NCI-H2107 (cell line): ENCODE measurements at regions not wholly inside any gene's neighbourhood (a gene's known extent, or its start where the extent isn't known, plus 50 kb on each side); places are given as distances from the start of the nearest gene placed in this dataset.

Experiments
- DNase-seq: peaks from one replicate; lab custom pipeline; 2025; lab: John Stamatoyannopoulos, UW

GRCh38 chr12:59839514-59839913, 243.7 kb downstream of the SLC16A7 start:
- DNase-seq = no peak

DNA sequence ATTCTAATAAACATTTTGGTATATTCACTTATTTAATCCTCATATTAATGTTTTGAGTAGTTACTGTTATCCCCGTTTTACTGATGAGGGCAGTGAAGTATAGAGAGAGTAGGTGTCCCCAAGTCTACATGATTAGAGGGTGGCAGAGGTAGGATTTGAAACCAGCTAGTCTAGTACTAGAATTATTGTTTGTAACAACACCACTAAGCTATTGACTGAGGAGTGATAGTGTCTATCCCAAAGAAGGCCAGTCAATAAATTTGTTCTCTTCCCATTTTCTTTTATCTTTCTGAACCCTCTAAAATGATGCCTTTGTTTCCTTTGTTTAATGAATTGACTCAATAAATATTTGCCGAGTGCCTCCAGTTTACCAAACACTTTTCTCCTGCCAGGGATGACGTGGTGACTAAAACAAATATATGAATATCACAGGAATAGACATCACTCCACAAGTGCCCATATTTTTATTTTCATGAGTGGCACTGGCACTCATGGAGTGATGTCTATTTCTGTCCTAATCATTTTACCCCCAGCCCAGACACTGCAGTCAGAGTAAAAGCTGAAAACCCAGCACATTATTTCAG, 247.5 kb downstream of the SLC16A7 start:
- no peak for DNase-seq

DNA sequence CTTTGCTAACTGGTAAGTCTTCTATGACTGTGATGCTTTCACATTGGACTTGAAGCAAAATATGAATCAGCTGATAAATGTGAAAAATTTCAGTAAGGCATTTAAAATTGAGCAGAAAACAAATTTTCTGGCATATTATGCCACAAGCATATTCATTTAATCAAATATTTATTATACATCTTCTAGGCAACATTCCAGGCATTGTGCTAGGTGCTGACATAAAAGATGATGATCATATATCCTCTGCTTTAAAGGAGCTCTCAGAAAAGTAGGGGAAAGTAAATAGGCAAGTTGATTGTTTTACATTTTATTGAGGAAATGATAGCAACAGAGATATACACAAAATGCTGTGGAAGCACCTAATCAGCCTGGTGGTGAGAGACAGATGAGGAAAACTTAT, 248.9 kb downstream of the SLC16A7 start:
- no peak for DNase-seq

GRCh38 chr12:59845293-59845692, 249.5 kb downstream of the SLC16A7 start:
- DNase-seq = no peak

GRCh38 chr12:59847127-59847526, 251.3 kb downstream of the SLC16A7 start:
- no peak for DNase-seq

DNA sequence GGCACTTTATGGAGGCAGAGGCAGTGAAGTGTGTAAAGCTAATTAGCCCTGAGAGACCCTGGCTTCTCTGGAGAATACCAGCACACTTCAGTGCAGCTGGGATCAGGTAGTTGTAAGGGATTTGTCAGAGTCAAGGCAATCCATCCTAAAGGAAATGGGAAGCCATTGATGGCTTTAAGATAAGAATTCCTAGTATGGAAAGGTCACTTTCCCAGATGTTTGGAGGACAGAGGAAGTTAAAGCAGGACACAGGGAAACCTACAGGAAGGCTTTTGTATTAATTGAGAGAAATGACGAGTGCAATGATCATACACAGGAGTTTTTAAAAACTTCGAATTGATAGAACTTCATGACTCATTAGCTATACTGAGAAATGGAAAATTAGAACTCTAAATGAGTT, 254.4 kb downstream of the SLC16A7 start:
- no peak for DNase-seq

GRCh38 chr12:59858508-59859170, 262.8 kb downstream of the SLC16A7 start:
- no peak for DNase-seq

DNA sequence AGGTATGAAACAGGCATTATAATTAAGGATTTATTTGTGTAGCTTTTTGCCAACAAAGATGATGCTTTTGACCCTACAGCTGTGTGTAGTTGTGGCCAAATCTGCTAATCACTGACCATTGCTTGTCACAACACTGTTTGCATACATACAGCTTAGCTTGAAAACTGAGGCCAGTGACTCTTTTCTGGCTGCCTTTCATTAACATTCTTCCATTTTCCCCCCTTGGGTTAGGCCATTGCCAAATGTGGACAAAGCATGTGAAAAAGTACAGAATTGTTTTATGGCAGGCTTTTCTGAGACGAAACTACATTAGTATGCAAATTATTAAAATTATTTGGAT, 263.3 kb downstream of the SLC16A7 start:
- no peak for DNase-seq

DNA sequence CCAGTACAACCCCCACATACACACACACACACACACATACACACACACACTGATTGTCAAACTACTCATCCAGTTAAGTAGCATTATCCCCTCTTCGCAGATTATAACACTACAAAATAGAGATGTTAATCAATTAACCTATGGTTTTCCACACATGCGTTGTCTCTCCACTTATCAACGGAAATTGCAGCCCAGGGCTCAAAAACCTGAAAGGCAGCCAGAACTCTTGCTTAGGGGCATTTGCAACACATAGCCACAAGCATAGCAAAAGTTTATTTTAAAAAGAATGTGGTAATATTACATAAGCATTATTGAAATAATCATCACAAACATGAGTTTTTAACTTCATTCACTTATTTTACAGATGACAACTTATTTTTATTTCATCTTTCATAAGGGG, 265.8 kb downstream of the SLC16A7 start:
- DNase-seq = no peak

DNA sequence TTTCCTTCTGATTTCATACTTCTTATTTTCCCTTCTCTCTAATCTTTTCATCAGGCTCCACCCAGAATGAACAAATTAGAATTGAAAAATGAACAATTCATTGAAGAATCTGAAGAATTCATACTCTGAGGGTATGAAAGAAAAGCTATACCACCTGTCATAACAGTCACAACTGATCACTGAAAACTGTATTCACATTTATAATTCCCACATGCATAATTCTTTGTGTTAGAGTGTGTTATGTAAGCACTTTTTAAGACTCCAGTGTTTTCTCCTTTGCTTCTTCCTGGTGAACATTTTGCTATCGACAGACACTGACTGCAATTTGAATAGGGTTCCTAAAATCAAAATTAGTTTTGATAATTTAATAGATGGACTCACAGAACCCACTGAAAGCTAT, 271.2 kb downstream of the SLC16A7 start:
- no peak for DNase-seq

GRCh38 chr12:59867689-59868088, 271.9 kb downstream of the SLC16A7 start:
- DNase-seq = no peak

GRCh38 chr12:59871779-59872178, 275.9 kb downstream of the SLC16A7 start:
- DNase-seq = no peak

DNA sequence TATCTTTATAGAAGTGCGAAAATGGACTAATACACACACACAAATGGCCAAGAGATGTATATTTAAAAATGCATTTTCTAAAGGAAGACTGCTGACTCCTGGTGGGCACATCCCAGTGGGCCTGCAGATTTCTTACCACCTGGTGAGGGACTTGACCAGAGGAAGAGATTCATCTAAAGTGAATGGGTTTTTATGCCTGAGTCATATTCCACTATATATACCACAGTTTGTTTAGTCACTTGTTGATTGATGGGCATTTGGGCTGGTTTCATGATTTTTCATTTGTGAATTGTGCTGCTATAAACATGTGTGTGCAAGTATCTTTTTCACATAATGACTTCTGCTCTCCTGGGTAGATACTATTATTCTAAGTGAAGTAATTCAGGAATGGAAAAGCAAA, 277.3 kb downstream of the SLC16A7 start:
- no peak for DNase-seq

- DNase-seq = no peak
These were observed 279.0 kb downstream of the SLC16A7 start for GRCh38 chr12:59874781-59875180.

- no peak for DNase-seq
These were observed 290.4 kb downstream of the SLC16A7 start for GRCh38 chr12:59886131-59886733.

DNA sequence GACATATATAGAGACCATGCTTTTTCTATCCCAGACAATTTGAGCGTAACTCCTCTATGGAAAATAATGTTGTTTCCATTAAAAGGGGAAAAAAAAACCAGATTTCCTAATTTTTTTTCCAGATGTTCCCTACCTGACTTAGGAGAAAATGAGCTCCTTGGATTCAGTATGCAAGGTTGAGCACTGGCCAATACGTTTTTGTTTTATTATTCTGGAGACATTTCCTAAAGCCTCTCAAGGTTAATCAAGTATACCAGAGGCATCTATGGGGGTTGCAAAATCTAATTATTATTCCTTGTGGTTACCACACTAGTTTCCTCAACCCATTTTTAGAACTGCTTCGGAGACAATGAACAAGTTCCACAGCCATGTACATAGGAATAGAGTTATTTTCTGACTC, 291.3 kb downstream of the SLC16A7 start:
- DNase-seq = no peak

DNA sequence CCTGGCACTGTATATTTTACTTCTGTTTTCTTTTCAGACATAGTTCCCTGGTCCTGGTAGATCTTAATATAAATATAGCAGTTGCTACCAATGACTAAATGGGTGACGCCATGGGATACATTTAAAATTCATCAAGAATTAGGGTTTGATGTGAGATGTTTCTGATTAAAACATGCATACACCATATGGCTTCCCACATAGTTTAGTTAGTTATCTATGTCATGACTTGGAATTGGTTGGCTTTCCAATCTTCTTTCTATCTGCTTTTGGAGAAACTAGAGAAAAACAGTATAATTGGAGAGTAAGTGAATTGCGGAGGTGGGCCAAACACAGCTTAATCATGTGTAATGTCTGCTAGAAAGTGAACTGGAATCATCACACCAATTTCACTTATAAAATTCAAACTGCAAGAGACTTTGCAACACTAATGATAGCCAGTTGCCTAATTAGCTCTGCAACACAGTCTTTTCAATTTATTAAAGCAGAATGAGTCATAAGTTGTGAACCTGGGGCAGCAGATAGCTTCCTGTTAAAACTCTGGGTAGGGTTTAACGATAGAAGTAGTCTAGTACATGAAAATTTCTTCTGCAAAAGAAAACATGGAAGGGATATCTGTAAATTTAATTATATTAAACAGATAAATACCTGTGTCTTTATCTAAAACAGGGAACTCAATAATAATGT, 295.2 kb downstream of the SLC16A7 start:
- DNase-seq = no peak

- DNase-seq = no peak
These were observed 299.4 kb downstream of the SLC16A7 start for GRCh38 chr12:59895166-59895775.

DNA sequence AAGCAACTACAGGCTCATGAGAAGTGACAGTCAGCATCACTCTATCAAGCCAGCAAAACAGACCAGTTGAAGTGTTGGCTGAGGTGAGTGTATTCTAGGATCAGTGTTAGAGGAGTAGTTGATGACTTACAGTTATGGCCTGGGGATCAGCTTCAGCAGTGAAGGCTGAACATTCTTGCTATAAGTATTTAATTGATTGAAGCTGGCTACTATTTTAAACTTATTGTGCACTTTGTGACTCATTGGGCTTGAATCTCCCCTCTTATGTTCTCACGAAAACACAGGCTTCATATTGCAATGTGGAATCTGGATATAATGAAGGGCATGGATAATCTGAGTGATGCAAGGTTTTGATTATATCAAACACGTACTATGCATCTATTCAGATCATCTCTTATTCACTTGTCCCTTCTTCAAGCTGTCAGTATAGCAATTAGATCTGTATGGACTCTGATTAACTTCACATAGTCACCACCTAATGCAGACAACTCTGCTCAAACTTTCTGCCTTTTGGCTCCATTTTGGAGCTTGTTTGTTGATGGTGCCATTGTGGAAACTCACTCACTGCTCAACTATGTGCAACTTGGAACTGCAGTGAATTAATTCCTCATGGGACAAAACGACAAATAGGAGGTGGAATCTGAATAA, 309.2 kb downstream of the SLC16A7 start:
- DNase-seq = no peak

DNA sequence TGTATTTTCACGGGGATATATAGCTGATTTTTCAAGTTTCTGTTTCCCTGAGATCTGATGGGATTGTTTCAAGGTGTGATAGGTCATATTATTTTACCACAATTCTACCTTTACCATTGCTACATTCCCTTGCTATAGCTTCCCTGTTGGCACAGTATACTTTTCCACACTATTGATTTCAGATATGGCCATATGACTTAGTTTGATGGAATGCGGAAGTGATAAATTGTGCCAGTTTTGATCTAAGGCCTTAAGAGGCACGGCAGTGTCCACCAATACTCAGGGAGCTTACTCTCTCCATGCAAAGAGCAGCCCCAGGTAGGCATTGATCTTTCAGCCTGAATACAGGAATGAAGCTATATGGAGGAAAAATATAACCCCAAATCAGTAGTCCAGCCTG, 315.7 kb downstream of the SLC16A7 start:
- no peak for DNase-seq

GRCh38 chr12:59916988-59917387, 321.2 kb downstream of the SLC16A7 start:
- DNase-seq = no peak

GRCh38 chr12:59927032-59927431, 331.2 kb downstream of the SLC16A7 start:
- no peak for DNase-seq
